Osteoblast (primary cell): ENCODE measurements at regions not wholly inside any gene's neighbourhood (a gene's known extent, or its start where the extent isn't known, plus 50 kb on each side); places are given as distances from the start of the nearest gene placed in this dataset.

Experiments used
- DNase-seq: peaks from one replicate; pipeline ENCODE4 v3.0.0; 2011; ENCODE audit warnings: low spot score, mixed read lengths; ENCODE audit not compliant: insufficient read length; ENCODE audit errors: missing footprints
- H2AFZ ChIP-seq: 2 replicates; pipeline ENCODE4 v1.6.0; 2011; ENCODE audit warnings: mild to moderate bottlenecking, low read length
- H3K27ac ChIP-seq: 2 replicates; pipeline ENCODE4 v1.5.1; 2011; ENCODE audit warnings: mild to moderate bottlenecking, low read depth, low read length, moderate library complexity
- H3K27me3 ChIP-seq: 2 replicates; pipeline ENCODE4 v1.6.0; 2012; ENCODE audit warnings: mild to moderate bottlenecking, control low read depth, inconsistent platforms, low read length, moderate library complexity; ENCODE audit not compliant: insufficient read depth
- H3K36me3 ChIP-seq: 2 replicates; pipeline ENCODE4 v1.5.1; 2011; ENCODE audit warnings: mild to moderate bottlenecking, low read length, control low read depth, moderate library complexity; ENCODE audit not compliant: insufficient read depth
- H3K4me1 ChIP-seq: 2 replicates; pipeline ENCODE4 v1.5.1; 2011; ENCODE audit warnings: mild to moderate bottlenecking, low read length, control low read depth, moderate library complexity; ENCODE audit not compliant: insufficient read depth
- H3K4me2 ChIP-seq: 2 replicates; pipeline ENCODE4 v1.6.0; 2011; ENCODE audit warnings: mild to moderate bottlenecking, low read length; ENCODE audit not compliant: insufficient read depth
- H3K4me3 ChIP-seq: fragments of 200-600 bp; sonication (generic); 3 replicates; pipeline ENCODE4 v1.5.1; 2012; ENCODE audit warnings: mild to moderate bottlenecking, low read length, inconsistent platforms; ENCODE audit not compliant: insufficient read depth
- H3K79me2 ChIP-seq: 2 replicates; pipeline ENCODE4 v1.6.0; 2012; ENCODE audit warnings: mild to moderate bottlenecking, low read length, control low read depth, inconsistent platforms; ENCODE audit not compliant: insufficient read depth
- H3K9me3 ChIP-seq: 2 replicates; pipeline ENCODE4 v1.5.1; 2011; ENCODE audit warnings: low read depth, low read length, control low read depth
- H4K20me1 ChIP-seq: 2 replicates; pipeline ENCODE4 v1.6.0; 2012; ENCODE audit warnings: mild to moderate bottlenecking, low read length, control low read depth; ENCODE audit not compliant: insufficient read depth
- TF ChIP-seq, protein P1 (sequence below): IDR thresholded peaks from 2 replicates; pipeline ENCODE4 v1.5.1; 2011; ENCODE audit warnings: mild to moderate bottlenecking, low read depth, low read length, moderate library complexity; ENCODE audit errors: extremely low read depth

DNA sequence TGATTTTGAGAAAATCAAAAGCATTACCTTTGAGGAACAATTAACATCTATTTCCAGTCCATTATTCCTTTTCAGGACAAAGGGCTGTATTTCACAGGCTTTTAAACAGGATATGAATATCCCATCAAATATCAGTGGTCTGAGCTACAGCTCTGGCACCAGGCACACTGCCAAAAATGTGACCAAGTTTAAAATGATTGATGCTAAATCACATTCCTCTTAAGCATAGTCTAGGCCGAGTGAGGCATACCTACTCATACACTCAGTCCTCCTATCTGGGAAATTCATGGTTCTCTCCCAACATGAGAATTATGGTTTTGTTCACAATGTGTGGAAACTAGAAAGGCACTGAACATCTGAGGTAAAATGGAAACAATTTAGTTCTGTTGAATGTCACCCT, 683.5 kb downstream of the TUSC7 start:
- Histone ChIP-seq H2AFZ (no peak overlapping the region), H3K4me1 (no peaks in the 10 kb centered on the region), H3K4me2 (no peak overlapping the region), H3K79me2 (no peaks in the 10 kb centered on the region), H3K27ac (no peak overlapping the region), H4K20me1 (no peaks in the 10 kb centered on the region), H3K4me3 (no peak overlapping the region), H3K9me3 (no peaks in the 10 kb centered on the region), H3K36me3 (no peaks in the 10 kb centered on the region), H3K27me3 (no peaks in the 10 kb centered on the region)
- DNase-seq: no peak
- TF ChIP-seq, protein P1, sequence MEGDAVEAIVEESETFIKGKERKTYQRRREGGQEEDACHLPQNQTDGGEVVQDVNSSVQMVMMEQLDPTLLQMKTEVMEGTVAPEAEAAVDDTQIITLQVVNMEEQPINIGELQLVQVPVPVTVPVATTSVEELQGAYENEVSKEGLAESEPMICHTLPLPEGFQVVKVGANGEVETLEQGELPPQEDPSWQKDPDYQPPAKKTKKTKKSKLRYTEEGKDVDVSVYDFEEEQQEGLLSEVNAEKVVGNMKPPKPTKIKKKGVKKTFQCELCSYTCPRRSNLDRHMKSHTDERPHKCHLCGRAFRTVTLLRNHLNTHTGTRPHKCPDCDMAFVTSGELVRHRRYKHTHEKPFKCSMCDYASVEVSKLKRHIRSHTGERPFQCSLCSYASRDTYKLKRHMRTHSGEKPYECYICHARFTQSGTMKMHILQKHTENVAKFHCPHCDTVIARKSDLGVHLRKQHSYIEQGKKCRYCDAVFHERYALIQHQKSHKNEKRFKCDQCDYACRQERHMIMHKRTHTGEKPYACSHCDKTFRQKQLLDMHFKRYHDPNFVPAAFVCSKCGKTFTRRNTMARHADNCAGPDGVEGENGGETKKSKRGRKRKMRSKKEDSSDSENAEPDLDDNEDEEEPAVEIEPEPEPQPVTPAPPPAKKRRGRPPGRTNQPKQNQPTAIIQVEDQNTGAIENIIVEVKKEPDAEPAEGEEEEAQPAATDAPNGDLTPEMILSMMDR: no peak

- TF ChIP-seq, protein P1: no peak
- no peaks in the 10 kb centered on the region for H3K9me3 ChIP-seq
These were observed 688.7 kb downstream of the TUSC7 start for GRCh38 chr3:117398141-117398899.

DNA sequence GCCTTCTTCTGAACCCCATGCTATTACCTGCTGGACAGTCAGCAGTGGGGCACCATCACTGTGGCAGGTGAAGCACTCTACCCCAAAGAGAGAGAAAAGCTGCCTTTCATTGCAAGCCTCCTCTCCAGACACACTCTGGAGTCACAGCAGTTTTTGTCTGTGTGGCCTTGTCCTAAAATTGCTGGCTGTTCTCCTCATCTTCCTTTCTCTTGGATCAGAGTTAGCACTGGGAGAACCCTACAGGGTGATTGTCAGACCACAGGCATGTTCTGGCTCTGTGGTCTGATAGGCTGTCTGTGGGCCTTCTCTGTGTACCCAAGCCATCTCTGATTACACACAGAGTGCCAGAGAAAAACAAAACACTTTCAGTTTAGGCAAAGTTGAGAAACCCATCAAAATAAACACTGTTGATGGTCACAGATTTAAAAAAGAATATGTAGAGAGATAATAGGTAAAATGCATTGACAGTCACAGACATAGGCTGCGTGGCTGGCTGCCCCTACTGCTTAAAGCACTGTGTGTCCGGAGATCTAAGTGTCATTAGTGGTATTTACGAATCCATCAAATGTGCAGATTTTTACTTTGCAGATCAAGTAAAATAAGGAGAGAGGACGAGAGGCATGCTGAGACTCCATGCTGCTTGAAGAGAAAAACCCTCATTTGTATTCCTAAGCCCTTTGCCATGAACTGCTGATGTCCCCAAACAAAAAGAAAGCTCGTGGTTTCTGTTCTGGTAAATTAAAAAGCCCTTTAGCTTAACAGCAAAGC, 689.9 kb downstream of the TUSC7 start:
- Histone ChIP-seq H4K20me1 (no peaks in the 10 kb centered on the region), H3K36me3 (no peaks in the 10 kb centered on the region), H3K9me3 (no peaks in the 10 kb centered on the region), H3K4me3 (peak overlapping the region; percentile 60), H2AFZ (peak overlapping the region; percentile 86), H3K27ac (no peak overlapping the region), H3K79me2 (no peaks in the 10 kb centered on the region), H3K4me1 (no peaks in the 10 kb centered on the region), H3K27me3 (no peaks in the 10 kb centered on the region), H3K4me2 (peak overlapping the region; percentile 75)
- no peak for DNase-seq
- TF ChIP-seq, protein P1: no peak

More at GRCh38 chr3:117398141-117398899, 688.7 kb downstream of the TUSC7 start:
- H2AFZ ChIP-seq: no peak overlapping the region
- DNase-seq: no peak
- no peaks in the 10 kb centered on the region for H3K27me3 ChIP-seq
- no peaks in the 10 kb centered on the region for H3K36me3 ChIP-seq
- H3K27ac ChIP-seq: no peak overlapping the region
- no peak overlapping the region for H3K4me2 ChIP-seq
- H4K20me1 ChIP-seq: no peaks in the 10 kb centered on the region
- H3K4me1 ChIP-seq: no peaks in the 10 kb centered on the region
- H3K4me3 ChIP-seq: no peak overlapping the region
- no peaks in the 10 kb centered on the region for H3K79me2 ChIP-seq

DNA sequence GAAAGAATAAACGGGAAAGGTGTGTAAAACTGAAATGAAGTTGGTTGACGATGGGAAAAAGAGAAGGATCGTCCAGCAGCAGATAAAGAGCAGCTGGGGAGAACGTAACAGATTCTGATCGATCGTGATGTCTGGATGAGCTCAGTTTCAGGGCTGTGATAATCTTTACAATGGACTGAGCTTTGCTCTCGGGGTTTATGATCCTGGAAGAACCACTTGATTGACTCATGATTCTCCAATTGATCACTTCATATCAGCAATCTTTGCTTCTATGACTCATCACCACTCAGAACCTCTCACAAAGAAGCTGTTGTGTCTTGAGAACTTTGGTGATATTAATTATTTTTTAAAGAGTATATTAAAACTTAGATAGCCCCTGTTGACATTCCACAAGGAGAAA, 690.7 kb downstream of the TUSC7 start:
- H3K79me2 ChIP-seq: no peaks in the 10 kb centered on the region
- TF ChIP-seq, protein P1: no peak
- no peaks in the 10 kb centered on the region for H4K20me1 ChIP-seq
- H3K4me2 ChIP-seq: peak overlapping the region; percentile 75
- H2AFZ ChIP-seq: no peak overlapping the region
- no peak for DNase-seq
- H3K4me1 ChIP-seq: no peaks in the 10 kb centered on the region
- no peak overlapping the region for H3K4me3 ChIP-seq
- H3K9me3 ChIP-seq: no peaks in the 10 kb centered on the region
- H3K27ac ChIP-seq: no peak overlapping the region
- no peaks in the 10 kb centered on the region for H3K36me3 ChIP-seq
- H3K27me3 ChIP-seq: no peaks in the 10 kb centered on the region
